GM23338 (cell line): ENCODE measurements at regions not wholly inside any gene's neighbourhood (a gene's known extent, or its start where the extent isn't known, plus 50 kb on each side); places are given as distances from the start of the nearest gene placed in this dataset.

Experiments
- ATAC-seq: fragments of 200-7000 bp; cut with Tn5 transposase; 3 replicates; pipeline ENCODE4 v1.9.1; 2020
- DNase-seq: peaks from one replicate; pipeline ENCODE4 v3.0.0-alpha.2; 2015; ENCODE audit warnings: low spot score
- H2AFZ ChIP-seq: fragments of 200-600 bp; sonication (generic); 2 replicates; pipeline ENCODE4 v1.8.0; 2016; ENCODE audit warnings: antibody characterized with exemption, mild to moderate bottlenecking, moderate library complexity
- H3F3A ChIP-seq: fragments of 200-600 bp; sonication (generic); replicated peaks from 2 replicates; pipeline ENCODE4 v1.8.0; 2017; ENCODE audit warnings: antibody characterized with exemption, mixed run types, low read depth
- H3K27ac ChIP-seq: fragments of 200-600 bp; sonication (generic); 2 replicates; pipeline ENCODE4 v1.6.1; 2016; ENCODE audit warnings: low read depth
- H3K27me3 ChIP-seq: fragments of 200-600 bp; sonication (generic); 2 replicates; pipeline ENCODE4 v1.8.0; 2016; ENCODE audit warnings: mild to moderate bottlenecking, mixed run types, moderate library complexity; ENCODE audit not compliant: insufficient read depth
- H3K36me3 ChIP-seq: fragments of 200-600 bp; sonication (generic); 2 replicates; pipeline ENCODE4 v1.8.0; 2016; ENCODE audit warnings: mild to moderate bottlenecking; ENCODE audit not compliant: insufficient read depth
- H3K4me1 ChIP-seq: fragments of 200-600 bp; sonication (generic); 2 replicates; pipeline ENCODE4 v1.8.0; 2016; ENCODE audit warnings: mild to moderate bottlenecking, moderate library complexity; ENCODE audit not compliant: insufficient read depth
- H3K4me2 ChIP-seq: fragments of 200-600 bp; sonication (generic); 2 replicates; pipeline ENCODE4 v1.7.1; 2017; ENCODE audit warnings: mixed run types
- H3K4me3 ChIP-seq: fragments of 200-600 bp; sonication (generic); 2 replicates; pipeline ENCODE4 v1.6.1; 2016; ENCODE audit warnings: mixed run types
- H3K79me2 ChIP-seq: fragments of 200-600 bp; sonication (generic); replicated peaks from 2 replicates; pipeline ENCODE4 v1.8.0; 2017; ENCODE audit warnings: mild to moderate bottlenecking; ENCODE audit not compliant: insufficient read depth
- H3K9me2 ChIP-seq: fragments of 200-600 bp; sonication (generic); 2 replicates; pipeline ENCODE4 v1.8.0; 2017; ENCODE audit not compliant: insufficient read depth
- H4K20me1 ChIP-seq: fragments of 200-600 bp; sonication (generic); replicated peaks from 2 replicates; pipeline ENCODE4 v1.8.0; 2017; ENCODE audit warnings: mild to moderate bottlenecking; ENCODE audit not compliant: insufficient read depth
- H3K27ac Mint-ChIP-seq: 2 replicates; pipeline ENCODE4 v1.8.0; 2020; ENCODE audit warnings: inconsistent platforms, mild to moderate bottlenecking, moderate library complexity, mixed read lengths
- H3K27me3 Mint-ChIP-seq: 3 replicates; pipeline ENCODE4 v1.8.0; 2022; ENCODE audit warnings: low read depth, mild to moderate bottlenecking, moderate library complexity, mixed read lengths, inconsistent platforms; ENCODE audit not compliant: insufficient read depth, poor library complexity
- H3K36me3 Mint-ChIP-seq: 3 replicates; pipeline ENCODE4 v1.8.0; 2021; ENCODE audit warnings: low read depth, mild to moderate bottlenecking, inconsistent platforms, moderate library complexity, mixed read lengths
- H3K4me1 Mint-ChIP-seq: 3 replicates; pipeline ENCODE4 v1.8.0; 2020; ENCODE audit warnings: mild to moderate bottlenecking, inconsistent platforms, mixed read lengths
- H3K4me3 Mint-ChIP-seq: 3 replicates; pipeline ENCODE4 v1.8.0; 2021; ENCODE audit warnings: moderate library complexity, mild to moderate bottlenecking, inconsistent platforms, mixed read lengths
- H3K9me3 Mint-ChIP-seq: 3 replicates; pipeline ENCODE4 v1.8.0; 2020; ENCODE audit warnings: moderate library complexity, mild to moderate bottlenecking, inconsistent platforms, mixed read lengths
- CREB1 ChIP-seq: fragments of 250-450 bp; sonication (Bioruptor Pico); IDR thresholded peaks from 2 replicates; pipeline ENCODE4 v1.5.0; 2020; ENCODE audit warnings: low read depth, mild to moderate bottlenecking, moderate library complexity
- ETS1 ChIP-seq: IDR thresholded peaks from 2 replicates; pipeline ENCODE4 v1.6.1; 2016; ENCODE audit warnings: antibody characterized with exemption
- EZH2phosphoT487 ChIP-seq: fragments of 200-600 bp; sonication (generic); IDR thresholded peaks from one replicate; pipeline ENCODE4 v1.8.1; 2018; ENCODE audit warnings: antibody characterized with exemption; ENCODE audit not compliant: unreplicated experiment
- JUNB ChIP-seq: IDR thresholded peaks from one replicate; pipeline ENCODE4 v1.6.1; 2016; ENCODE audit warnings: antibody characterized with exemption; ENCODE audit not compliant: unreplicated experiment
- REST ChIP-seq: IDR thresholded peaks from one replicate; pipeline ENCODE4 v1.6.1; 2018; ENCODE audit warnings: antibody characterized with exemption; ENCODE audit not compliant: unreplicated experiment
- ZNF114 ChIP-seq: fragments of 250-450 bp; sonication (Bioruptor Pico); IDR thresholded peaks from 2 replicates; pipeline ENCODE4 v1.5.0; 2020; ENCODE audit warnings: mild to moderate bottlenecking, moderate library complexity
- ZNF331 ChIP-seq: fragments of 250-450 bp; sonication (Bioruptor Pico); IDR thresholded peaks from 2 replicates; pipeline ENCODE4 v1.5.0; 2020; ENCODE audit warnings: low read depth, mild to moderate bottlenecking, moderate library complexity

GRCh38 chr2:40535972-40536371 is 84.1 kb upstream of the SLC8A1 start (continued):
- TF ChIP-seq ZNF331 (no peak), JUNB (no peak), REST (no peak), ETS1 (no peak)

GRCh38 chr2:40540026-40540425 is 88.1 kb upstream of the SLC8A1 start:
- H3K27ac Mint-ChIP-seq = no peak overlapping the region
- peak overlapping the region; percentile 56; the same call in 1 of the 2 replicates for H2AFZ ChIP-seq
- TF ChIP-seq REST (no peak), ETS1 (no peak), ZNF114 (CRISPR knock-in tag) (no peak), EZH2phosphoT487 (no peak), JUNB (no peak), CREB1 (CRISPR knock-in tag) (no peak)
- peaks cover 4% of the 10 kb centered on the region; the same call in 1 of the 2 replicates for H3K4me1 ChIP-seq
- DNase-seq = no peak
- no peaks in the 10 kb centered on the region for H3K79me2 ChIP-seq
- H3K27me3 ChIP-seq = no peaks in the 10 kb centered on the region
- no peaks in the 10 kb centered on the region for H3K36me3 ChIP-seq
- no peaks in the 10 kb centered on the region for H3K9me3 Mint-ChIP-seq
- no peaks in the 10 kb centered on the region for H3K36me3 Mint-ChIP-seq
- ATAC-seq = no peak
- H3K27ac ChIP-seq = no peak overlapping the region
- H3K4me2 ChIP-seq = no peak overlapping the region
- H4K20me1 ChIP-seq = no peaks in the 10 kb centered on the region
- H3K4me1 Mint-ChIP-seq = peaks cover 22% of the 10 kb centered on the region; the same call in 2 of the 3 replicates
- no peak overlapping the region for H3K4me3 ChIP-seq
- no peaks in the 10 kb centered on the region for H3K9me2 ChIP-seq
- H3K27me3 Mint-ChIP-seq = no peaks in the 10 kb centered on the region
- H3F3A ChIP-seq = no peaks in the 10 kb centered on the region
- no peak overlapping the region for H3K4me3 Mint-ChIP-seq
